Left lobe of liver (tissue), 2 donors: ENCODE measurements at regions not wholly inside any gene's neighbourhood (a gene's known extent, or its start where the extent isn't known, plus 50 kb on each side); places are given as distances from the start of the nearest gene placed in this dataset.
"Not testable (repeated sequence)": the region's sequence is repeated elsewhere in the genome, so short reads cannot be mapped to it uniquely, and the experiment has no call there.

ENCODE experiments used
- ATAC-seq: fragments of 200-7000 bp; cut with Tn5 transposase; one replicate; pipeline ENCODE4 v1.9.1; 2020; ENCODE audit warnings: mild to moderate bottlenecking, moderate library complexity
- DNase-seq: peaks from one replicate; pipeline ENCODE4 v3.0.0-alpha.2; 2020; ENCODE audit warnings: low spot score
- donor health status: DM: no; HTN: no; CAD: no; lungs with moderate emphysema.
- donor health status: DM: no; HTN: yes; CAD: no.

DNA sequence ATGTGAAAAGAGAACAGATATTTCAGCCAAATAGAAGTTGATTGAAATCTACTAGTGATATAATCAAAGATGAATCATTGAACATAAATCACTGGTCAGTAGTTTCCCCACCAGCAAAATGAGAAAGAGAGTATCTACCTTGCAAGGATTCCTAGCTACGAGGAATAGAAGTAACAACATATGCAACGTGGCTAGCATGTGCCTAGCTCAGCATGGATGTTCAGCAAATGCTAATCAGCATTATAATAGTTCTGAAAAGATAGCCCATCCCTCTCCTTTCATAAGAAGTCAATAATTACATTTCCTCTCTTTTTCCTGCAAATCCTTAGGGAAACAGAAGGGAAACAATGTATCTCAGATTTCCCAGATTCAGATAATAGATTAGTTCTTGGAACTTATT lies 417.2 kb downstream of the SATB2 start:
- DNase-seq (no peak), ATAC-seq (no peak)

DNA sequence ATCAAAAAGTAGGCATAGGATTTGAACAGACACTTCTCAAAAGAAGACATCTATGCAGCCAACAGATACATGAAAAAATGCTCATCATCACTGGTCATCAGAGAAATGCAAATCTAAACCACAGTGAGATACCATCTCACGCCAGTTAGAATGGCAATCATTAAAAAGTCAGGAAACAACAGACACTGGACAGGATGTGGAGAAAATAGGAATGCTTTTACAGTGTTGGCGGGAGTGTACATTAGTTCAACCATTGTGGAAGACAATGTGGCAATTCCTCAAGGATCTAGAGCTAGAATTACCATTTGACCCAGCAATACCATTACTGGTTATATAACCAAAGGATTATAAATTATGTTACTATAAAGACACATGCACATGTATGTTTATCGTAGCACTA lies 424.0 kb downstream of the SATB2 start:
- ATAC-seq = not testable (repeated sequence)

DNA sequence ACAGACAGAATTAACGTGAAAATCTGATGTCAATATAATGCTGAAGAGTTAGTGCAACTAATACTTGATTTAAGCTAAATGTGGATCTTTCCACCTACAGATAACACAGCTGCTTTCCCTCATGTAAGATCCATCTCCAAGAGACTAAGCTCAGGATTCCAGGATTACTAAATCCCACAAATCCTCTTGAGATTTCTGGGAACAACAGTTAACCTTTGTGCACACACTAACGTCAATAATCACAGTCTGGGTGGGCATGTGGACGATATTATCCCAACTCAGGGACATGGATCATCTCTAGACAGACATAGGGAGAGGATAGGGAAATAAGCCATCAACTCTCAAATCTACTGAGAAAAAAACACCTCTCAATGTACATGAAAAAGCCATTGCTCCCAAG lies 432.6 kb downstream of the SATB2 start:
- no peak for ATAC-seq

More for the DNA sequence above, 424.0 kb downstream of the SATB2 start:
- DNase-seq = not testable (repeated sequence)

DNA sequence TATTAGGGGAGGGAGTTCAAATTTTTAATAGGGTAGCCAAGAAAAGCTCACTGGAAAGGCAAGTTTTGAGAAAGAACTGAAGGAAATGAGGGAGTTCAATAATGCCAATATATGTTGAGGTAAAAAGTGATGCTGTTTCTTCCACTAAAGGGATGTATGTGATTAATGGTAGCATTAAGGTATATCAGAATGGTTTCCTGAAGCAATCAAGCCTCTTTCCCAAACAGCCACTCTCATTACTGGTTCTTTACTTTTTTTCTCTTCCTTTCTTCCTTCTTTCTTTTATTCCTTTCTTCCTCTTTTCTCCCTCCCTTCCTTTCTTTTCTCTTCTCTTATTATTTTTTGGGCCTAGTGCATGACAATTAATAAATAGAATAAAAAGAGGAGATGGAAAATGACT lies 433.5 kb downstream of the SATB2 start:
- no peak for ATAC-seq
- DNase-seq = no peak

More for the DNA sequence above, 432.6 kb downstream of the SATB2 start:
- DNase-seq = no peak

DNA sequence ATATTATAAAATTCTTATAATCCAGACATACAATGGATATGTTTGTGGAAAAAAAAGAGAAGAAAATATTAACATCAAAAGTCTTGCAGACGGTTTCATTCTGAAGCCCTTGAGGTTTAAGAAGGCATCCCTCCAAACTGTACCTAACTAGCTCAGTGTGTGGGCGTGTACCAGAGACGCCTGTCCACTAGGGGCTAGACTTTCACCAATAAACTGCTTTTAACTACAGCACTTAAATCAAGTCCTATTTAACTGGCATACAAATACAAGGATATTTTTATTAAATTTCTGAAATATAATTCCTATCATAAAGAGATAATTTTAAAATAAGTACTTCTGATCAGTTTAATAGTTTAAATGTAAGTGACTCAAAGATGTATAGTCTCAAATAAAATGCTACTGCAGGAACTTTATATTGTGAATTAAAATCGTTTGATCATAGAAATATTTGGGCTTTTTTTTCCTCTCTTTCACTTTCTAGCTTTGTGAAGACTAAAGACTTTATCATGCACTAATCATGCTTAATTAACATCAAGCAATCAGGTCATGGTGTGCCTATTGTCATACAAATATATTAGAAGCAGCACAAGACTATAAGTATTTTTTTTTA lies 437.7 kb downstream of the SATB2 start:
- DNase-seq = no peak
- peak; percentile 51 for ATAC-seq

DNA sequence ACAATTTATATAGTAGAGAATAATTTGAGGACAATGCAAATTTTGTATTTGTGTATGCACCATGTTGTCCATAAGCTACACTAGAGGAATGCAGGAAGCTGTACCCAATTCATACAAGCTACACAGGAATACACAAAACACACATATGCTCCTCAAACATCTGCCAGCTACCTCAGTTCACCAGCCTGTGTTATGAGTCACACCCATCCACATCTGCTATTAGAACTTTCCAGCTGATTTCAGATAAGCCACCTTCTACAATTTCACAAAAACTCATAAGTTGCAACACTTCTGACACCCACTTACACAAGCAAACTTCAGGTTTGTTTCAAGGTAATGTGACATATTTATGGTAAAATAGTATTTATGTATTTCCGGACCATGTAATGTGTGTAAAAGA lies 438.9 kb downstream of the SATB2 start:
- DNase-seq = no peak
- no peak for ATAC-seq

DNA sequence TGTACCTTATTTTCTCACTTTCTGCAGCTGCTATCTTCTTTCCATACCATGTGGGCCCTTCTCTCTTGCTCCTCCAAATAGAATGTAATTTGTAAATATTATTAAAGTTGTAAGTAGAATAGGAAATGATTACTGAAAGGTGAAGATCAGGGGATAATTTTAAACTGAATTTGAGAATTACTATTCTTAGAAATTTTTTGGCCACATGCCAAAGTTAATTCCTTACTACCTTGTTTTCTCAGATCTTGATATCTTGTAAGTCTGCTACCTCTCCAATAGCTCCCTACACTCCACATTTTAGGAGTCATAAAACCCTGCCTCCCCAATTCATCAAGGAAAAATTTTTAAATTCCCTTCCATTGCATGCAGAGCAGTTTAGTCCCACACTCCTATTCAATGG lies 442.7 kb downstream of the SATB2 start:
- no peak for ATAC-seq
- DNase-seq = no peak

DNA sequence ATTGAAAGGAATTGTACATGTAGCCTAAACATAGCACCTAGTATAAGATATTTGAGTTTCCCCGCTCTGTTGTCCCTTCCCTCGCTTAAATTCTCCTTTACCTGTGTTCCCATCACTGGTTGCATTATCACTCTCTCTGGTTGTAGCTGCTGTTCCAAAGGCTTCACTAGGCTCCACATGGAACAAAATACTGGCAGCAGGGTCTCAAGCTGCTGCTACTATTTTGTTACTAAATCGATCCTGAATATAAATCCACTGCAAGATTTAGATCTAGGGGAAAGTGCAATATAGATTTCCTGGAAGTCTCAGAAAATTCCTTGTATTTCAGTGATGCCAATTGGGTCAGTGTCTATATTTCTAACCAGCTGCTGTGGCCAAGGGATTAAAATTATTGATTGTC lies 443.5 kb downstream of the SATB2 start:
- ATAC-seq (no peak), DNase-seq (no peak)

DNA sequence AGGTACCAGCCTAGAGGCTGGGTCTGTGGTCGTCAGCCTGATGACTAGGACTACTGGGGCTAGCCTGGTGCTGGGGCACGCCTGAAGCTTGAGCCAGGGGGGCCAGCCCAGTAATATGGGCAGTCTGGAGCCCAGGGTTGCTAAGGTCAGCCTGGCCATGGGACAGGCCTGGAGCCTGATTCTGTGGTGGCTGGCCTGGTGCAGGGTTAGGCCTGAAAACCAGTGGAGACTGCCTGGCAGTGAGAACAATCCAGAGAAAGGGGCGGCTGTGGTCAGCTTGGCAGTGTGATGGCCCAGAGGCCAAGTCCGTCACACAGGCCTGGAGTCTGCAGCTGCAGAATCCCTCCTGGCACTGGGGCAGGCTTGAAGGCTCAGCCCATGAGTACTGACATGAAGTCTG lies 445.8 kb downstream of the SATB2 start:
- DNase-seq (no peak), ATAC-seq (no peak)

DNA sequence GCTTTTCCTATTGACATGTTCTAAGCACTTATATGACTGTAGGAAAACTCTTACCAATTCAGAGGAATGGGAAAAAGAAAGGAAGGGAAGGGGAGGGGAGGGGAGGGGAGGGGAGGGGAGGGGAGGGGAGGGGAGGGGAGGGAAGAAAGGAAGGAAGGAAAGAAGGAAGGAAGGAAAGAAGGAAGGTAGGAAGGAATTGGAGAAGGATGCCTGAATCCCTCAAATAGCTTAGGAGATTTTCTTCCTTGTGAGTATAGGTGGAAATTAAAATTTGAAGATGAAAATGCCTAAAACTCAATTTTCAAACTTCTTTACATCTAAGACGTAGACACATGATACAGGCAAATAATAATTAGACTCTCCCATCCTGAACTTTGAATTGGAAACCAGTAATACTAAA lies 463.1 kb downstream of the SATB2 start:
- no peak for ATAC-seq
- DNase-seq = no peak

DNA sequence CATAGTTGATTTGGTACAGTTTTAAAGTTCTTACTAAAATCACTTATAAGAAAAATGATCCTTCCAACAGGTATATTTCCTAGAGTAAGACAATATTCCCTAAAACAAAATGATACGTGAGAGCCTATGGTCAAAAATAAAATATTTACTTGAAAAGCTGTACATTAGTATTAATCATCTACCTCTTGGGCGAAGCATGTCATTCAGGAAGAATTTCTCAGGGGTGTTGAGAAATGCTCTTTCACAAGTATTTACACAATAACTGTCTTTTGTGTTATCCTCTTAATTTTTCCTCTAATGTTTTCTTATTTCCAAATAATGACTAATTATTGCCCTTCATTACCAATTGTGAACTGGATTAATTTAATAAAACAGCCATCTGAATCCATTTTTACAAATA lies 466.3 kb downstream of the SATB2 start:
- ATAC-seq (no peak), DNase-seq (no peak)

DNA sequence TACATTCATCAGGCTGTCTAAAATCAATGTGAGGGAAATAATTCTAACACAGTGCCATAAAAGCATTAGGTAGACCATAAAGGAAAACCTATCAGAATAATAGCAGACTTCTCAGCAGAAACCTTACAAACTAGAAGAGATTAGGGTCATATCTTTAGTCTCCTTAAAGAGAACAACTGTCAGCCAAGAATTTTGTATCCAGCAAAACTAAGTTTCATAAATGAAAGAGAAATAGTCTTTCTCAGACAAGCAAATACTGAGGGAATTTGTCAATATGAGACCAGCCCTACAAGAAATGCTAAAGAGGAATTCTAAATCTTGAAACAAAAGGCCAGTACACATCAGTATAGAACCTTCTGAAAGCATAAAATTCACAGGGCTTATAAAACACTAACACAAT lies 482.0 kb downstream of the SATB2 start:
- no peak for DNase-seq
- ATAC-seq = no peak

DNA sequence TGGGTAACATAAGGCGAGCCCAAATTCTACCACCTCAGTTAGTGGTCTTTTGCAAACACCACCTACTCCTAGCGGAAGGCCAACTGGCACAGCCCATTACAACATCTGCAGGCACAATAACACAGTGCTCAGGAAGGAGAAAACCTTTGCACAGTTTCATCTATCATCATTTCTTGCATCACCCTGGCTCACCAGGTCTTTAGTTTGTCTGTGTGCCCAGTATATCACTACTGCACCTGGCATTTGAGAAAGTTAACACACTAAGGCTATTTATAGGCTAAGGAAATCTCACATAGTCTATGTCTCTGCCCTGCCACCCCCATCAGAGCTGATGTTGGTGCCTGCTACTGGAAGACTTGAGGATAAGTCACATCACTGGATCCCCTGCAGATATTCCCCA lies 484.0 kb downstream of the SATB2 start:
- DNase-seq (no peak), ATAC-seq (no peak)

DNA sequence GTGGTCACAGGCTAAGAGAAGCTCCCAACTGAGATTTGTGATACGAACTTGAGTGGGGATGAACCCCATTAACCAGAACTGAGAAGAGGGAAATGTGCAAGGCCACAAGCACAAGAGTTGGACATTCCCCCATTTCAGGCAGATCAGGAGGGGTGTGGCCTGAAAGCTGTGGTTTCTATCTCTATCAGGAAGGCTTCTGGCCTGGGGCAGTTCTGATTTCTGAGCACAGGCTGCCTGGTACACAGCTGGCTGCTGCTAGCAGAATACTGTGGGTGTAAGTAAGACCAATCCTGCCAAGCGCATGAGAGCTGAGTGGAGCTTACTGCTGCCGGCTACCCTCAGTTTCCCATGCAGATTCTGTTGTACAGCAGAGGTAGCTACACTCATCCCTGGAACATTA lies 484.6 kb downstream of the SATB2 start:
- no peak for DNase-seq
- no peak for ATAC-seq

DNA sequence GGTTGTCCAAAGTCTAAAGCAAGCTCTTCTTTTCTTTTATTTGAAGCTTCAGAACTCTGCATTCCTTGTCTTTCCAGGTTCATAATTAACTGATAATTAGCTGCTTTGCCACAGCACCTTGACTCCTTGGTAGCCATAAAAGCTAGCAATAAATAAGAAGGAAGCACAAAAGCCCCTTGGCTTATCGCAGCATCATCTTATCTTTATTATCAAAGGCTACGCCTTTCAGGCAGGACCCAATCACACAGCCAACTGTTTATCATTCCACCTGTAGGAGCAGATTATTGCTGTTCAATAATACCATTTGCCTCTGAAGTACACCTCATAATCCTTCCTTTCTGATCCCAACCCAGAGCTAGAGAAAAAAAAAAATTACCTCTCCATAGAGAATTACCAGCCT lies 489.2 kb downstream of the SATB2 start:
- no peak for DNase-seq
- ATAC-seq = no peak

DNA sequence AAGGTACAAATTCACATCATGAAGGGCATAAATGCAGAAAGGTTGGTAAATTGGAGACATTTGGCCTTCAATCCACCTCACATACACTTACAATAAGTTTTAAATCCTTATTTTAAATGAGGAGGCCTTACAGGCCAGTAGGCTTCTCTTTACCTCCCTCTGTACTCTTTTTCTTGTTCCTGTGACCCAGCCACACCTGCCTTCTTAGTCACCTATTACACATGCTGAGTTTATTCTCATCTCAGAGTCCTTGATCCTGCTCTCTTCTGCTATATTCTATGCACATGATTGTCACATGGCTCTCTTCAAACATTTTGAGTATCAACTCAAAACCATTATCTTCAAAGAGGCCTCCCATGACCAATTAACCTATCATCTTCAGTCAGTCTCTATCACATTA lies 491.5 kb downstream of the SATB2 start:
- ATAC-seq (no peak), DNase-seq (no peak)

DNA sequence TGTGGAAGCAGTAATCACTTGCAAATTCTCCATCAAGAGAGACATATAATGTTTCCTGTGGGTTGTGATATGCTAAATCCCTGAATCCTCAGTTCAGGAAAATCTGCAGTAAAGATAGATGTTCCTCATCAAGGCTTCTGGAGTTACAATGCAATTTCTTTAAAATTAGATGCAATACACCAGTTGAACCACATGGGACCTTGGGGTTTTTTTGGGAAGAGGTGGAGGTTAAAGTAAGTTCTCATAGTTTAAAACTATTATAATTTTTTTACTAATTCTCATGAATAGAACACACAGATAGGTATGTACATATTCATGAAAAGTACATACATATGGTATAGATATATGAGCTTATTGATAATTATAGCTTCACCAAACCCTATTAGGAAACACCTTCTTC lies 496.2 kb downstream of the SATB2 start:
- DNase-seq (no peak), ATAC-seq (no peak)

DNA sequence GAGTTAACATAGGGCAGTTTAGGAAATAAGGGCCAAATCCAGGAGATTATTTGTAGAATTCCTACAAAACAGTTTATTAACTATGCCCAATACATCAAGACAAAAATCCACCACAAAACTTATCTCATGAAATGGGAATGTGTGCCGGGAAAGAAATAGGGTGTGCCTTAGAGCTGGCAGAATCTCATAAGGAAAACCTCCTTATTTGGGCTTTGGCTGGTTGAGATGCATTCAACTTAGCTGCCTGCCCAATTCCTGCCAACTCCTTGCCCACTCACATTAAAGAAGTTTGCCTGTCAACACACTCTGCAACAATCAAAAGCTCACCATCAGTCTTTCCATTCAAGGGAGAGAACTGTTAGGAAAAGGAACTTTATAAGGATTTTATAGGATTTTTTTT lies 500.6 kb downstream of the SATB2 start:
- DNase-seq = no peak
- no peak for ATAC-seq

DNA sequence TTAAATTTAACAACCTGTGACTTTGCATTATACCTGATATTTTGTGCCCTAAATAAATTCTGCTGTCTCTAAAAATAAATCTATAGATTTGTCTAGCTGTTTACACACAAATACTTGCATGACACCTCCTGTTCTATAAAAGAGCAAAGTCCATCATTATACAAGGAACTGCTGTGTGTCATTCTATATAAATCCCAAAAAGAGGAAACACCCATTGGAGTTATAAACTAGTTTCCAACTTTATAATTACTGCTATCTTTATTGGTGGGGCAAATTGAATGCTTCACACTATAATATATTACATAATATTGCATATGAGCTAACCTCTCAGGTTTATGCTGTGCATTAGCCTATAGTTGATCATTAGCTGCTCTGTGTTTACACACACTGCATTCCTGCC lies 504.4 kb downstream of the SATB2 start:
- ATAC-seq (no peak), DNase-seq (no peak)

DNA sequence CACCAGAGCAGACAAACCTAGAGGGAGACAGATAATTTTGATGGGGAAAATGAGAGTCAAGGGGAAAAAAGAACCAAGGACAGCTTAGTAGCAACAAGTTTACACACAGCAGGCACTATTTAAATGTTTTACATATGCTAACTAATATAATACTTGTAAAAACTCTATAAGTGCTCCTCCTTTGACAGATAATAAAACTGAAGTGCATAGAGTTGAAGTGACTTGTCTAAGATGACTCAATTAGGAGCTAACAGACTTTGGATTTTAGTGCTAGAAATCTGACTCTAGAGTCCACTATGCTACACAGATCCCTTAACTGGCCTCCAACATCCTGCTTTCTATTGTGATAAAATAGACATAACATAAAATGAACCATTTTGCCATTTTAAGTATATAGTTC lies 506.9 kb downstream of the SATB2 start:
- DNase-seq (no peak), ATAC-seq (no peak)

DNA sequence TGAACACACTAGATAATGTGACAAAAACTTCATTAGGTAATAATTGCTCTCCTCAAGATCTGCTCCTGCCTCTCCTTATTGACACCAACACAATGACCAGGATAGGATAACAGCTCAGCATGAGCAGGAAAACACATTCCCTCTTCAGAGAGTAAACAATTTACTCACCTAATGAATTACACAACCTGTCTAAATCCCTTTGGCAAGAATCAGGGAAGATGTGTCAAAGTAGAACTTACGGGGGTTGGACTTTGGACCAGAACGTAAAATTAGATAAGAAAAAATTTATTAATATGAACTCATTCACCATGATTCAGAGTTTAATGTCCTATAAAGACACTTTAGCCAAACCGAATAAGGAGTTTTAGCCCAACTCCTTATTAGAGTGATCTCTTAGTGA lies 512.2 kb downstream of the SATB2 start:
- ATAC-seq (no peak), DNase-seq (no peak)

DNA sequence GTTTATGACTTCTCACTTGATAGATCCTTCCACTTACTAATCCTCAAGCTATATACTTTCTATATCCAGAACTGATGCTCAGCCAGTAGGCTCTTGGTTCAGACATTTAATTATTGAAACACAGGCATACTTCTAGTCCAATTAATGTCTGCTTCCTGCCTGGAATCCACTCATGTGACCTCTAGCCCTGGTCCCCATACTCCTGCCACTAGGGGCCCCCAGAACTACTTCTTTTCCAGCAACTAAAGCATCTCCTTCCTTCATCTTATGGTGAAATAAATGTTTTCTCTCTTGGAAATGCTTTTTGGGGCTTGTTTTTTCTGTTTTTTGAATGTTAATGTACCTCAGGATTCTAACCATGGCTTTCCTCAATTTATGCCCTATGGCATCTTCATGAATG lies 527.6 kb downstream of the SATB2 start:
- DNase-seq (no peak), ATAC-seq (no peak)

DNA sequence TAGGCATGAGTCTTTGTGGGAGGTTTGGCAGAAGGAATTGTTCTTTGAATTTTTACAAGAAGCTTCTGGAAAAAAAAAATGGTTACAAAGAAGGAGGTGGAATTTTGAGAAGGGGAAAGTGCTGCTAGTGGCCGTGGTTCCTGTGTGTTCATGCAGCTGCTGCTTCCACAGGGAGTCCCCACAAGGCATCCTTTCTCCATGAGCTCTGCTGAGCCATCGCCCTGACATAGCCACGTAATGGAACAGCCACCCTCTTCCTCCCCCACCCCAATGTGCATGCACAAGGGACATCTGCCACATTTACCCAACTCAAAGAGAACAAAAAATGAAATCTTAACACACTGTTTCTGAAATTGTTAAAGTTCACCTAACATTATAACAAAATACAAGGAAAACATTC lies 529.7 kb downstream of the SATB2 start:
- DNase-seq = no peak
- no peak for ATAC-seq
